ENCODE measurements at regions not wholly inside any gene's neighbourhood (a gene's known extent, or its start where the extent isn't known, plus 50 kb on each side); places are given as distances from the start of the nearest gene placed in this dataset.

DNA sequence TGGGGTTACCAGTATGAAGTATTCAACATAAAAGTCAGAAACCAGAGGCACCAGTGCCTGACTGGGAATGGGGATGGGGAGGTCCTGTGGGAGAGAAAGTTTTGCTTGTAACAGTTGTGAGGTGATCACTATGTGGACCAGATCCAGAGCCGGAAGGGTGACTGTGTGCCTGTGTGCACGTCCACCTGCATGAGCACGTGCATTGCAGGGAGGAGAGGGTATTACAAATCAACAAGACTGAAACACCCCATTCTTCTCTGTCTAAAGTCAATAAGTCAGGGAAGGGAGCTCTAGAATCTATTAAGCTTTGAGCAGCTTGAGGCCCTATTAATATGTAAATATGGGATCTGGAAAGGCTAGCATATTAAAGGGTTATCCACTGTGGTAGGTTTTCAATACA, 241.0 kb upstream of the ACVR2A start:
- H3K4me3 ChIP-seq, result no peak overlapping the region
- no peak for TF ChIP-seq POLR2A (IDR thresholded peaks at IDR 0.05)
- TF ChIP-seq POLR2AphosphoS5 (IDR thresholded peaks at IDR 0.05), result no peak
- TF ChIP-seq EP300 (IDR thresholded peaks at IDR 0.05), result no peak
- TF ChIP-seq, protein P1, sequence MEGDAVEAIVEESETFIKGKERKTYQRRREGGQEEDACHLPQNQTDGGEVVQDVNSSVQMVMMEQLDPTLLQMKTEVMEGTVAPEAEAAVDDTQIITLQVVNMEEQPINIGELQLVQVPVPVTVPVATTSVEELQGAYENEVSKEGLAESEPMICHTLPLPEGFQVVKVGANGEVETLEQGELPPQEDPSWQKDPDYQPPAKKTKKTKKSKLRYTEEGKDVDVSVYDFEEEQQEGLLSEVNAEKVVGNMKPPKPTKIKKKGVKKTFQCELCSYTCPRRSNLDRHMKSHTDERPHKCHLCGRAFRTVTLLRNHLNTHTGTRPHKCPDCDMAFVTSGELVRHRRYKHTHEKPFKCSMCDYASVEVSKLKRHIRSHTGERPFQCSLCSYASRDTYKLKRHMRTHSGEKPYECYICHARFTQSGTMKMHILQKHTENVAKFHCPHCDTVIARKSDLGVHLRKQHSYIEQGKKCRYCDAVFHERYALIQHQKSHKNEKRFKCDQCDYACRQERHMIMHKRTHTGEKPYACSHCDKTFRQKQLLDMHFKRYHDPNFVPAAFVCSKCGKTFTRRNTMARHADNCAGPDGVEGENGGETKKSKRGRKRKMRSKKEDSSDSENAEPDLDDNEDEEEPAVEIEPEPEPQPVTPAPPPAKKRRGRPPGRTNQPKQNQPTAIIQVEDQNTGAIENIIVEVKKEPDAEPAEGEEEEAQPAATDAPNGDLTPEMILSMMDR (IDR thresholded peaks at IDR 0.05), result no peak
- H3K4me1 ChIP-seq, result no peaks in the 10 kb centered on the region
- no peak for ATAC-seq
- no peak overlapping the region for H3K27ac ChIP-seq
- no peaks in the 10 kb centered on the region for H3K9me3 ChIP-seq
- WGBS, 2 donors (ENCODE audit: low coverage in 1 of 2), result 59% methylated on average over 3 of the region's 3 CpGs; no CpG with 5 or more reads in 1 of the 2 donors
- H3K36me3 ChIP-seq, result no peaks in the 10 kb centered on the region
- H3K27me3 ChIP-seq, result no peaks in the 10 kb centered on the region

DNA sequence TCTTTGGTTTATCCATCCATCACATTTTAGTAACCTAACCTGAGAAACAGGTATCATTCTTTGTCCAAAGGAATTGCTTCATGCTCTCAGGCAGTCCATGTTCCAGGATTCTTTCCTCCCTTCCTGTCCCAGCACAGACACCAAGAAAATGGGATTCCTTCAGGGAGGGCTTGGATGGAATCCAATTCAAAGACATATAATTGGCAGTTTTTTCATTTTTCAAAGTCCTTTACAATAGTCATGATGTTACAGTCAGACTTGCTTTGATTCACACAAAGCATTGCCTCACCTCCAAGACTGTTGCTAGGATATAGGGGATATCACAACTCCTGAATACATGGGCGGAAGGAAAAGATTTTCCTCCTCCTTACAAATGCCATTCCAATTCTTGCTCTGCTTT, 241.4 kb upstream of the ACVR2A start:
- 100% methylated on average over 1 of the region's 1 CpG; no CpG with 5 or more reads in 1 of the 2 donors for WGBS, 2 donors (ENCODE audit: low coverage in 1 of 2)
- no peak overlapping the region for H3K27ac ChIP-seq
- H3K9me3 ChIP-seq, result no peaks in the 10 kb centered on the region
- H3K27me3 ChIP-seq, result no peaks in the 10 kb centered on the region
- TF ChIP-seq POLR2A (IDR thresholded peaks at IDR 0.05) (no peak), POLR2AphosphoS5 (IDR thresholded peaks at IDR 0.05) (no peak), EP300 (IDR thresholded peaks at IDR 0.05) (no peak)
- TF ChIP-seq, protein P1 (IDR thresholded peaks at IDR 0.05), result no peak
- H3K4me1 ChIP-seq, result no peaks in the 10 kb centered on the region
- no peaks in the 10 kb centered on the region for H3K36me3 ChIP-seq
- no peak for ATAC-seq
- no peak overlapping the region for H3K4me3 ChIP-seq

DNA sequence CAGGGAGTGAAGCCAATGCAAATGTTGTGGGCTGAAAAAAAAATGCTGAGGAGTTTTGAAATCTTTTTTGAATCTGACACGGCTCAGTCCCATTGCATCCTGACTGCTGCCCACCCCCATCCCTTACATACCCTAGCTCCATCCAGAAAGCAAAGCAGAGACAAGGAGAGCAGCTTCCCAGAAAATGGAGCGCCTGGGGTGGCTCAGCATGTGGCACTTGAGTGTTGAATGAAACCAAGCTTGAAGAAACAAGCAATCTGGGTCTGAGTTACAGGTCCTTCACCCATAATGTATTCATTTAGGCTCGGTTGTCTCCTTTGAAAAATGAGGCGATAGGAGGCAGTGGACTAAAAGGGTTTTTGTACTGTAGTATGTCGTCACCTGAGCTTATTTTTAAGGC, 244.2 kb upstream of the ACVR2A start:
- H3K27me3 ChIP-seq, result no peaks in the 10 kb centered on the region
- H3K4me1 ChIP-seq, result peaks cover 2 to 18% (median 2%) of the 10 kb centered on the region in 3 donors
- no peak overlapping the region for H3K4me3 ChIP-seq
- no peaks in the 10 kb centered on the region for H3K9me3 ChIP-seq
- WGBS, 2 donors (ENCODE audit: low coverage in 1 of 2), result 66 to 77% methylated on average over 3 to 5 of the region's 5 CpGs
- TF ChIP-seq POLR2A (IDR thresholded peaks at IDR 0.05) (no peak), EP300 (IDR thresholded peaks at IDR 0.05) (no peak), POLR2AphosphoS5 (IDR thresholded peaks at IDR 0.05) (no peak)
- TF ChIP-seq, protein P1 (IDR thresholded peaks at IDR 0.05), result no peak
- H3K27ac ChIP-seq, result peak overlapping the region in 1 of 4 donors; percentile 17
- H3K36me3 ChIP-seq, result no peaks in the 10 kb centered on the region
- no peak for ATAC-seq

DNA sequence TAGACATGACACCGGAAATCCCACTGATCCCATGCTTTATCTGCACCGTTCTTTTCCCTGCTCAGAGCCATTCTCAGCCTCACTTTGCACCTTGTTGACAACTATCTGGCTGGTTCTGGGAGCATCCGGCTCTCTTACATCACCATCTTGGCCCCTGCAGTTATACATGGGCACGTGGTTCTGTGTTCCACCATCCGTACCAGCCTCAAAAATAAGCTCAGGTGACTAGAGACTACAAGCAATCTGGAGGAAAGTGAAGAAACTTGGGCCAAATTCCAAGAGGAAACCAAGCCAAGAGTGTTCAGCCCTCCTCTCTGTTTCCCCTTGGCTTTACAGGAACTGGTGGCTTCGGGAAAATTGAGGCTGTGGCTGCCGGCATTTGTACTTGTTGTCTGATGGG, 244.6 kb upstream of the ACVR2A start:
- peak; percentile 50 for ATAC-seq
- peak overlapping the region in 1 of 4 donors; percentile 17 for H3K27ac ChIP-seq

DNA sequence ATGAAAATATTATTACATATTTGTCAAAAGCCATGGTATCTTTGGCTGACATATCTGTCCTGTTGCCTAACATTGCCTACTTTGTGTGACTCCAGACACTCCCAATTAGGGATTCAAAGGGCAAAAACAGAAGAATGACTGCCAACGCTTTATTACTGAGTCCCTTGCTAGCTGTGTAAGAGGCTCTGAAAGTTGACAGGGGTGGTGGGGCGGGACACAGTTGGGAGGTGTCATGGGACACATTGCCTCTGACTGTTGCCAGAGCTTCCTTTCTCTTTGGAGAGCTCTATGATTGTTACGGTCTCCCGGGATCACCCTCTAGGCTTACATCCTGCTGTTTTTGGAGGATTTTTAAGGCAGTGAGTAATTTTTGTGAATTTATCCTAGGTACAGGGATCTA, 249.6 kb upstream of the ACVR2A start:
- no peak for TF ChIP-seq EP300 (IDR thresholded peaks at IDR 0.05)
- TF ChIP-seq POLR2AphosphoS5 (IDR thresholded peaks at IDR 0.05), result no peak
- no peak for TF ChIP-seq POLR2A (IDR thresholded peaks at IDR 0.05)
- TF ChIP-seq, protein P1 (IDR thresholded peaks at IDR 0.05), result no peak
- no peaks in the 10 kb centered on the region for H3K27me3 ChIP-seq
- H3K9me3 ChIP-seq, result peaks cover 0 to 12% (median 0%) of the 10 kb centered on the region in 3 donors
- H3K4me3 ChIP-seq, result no peak overlapping the region
- peak overlapping the region in 3 of 4 donors; percentile 8 to 37 (median 8) for H3K27ac ChIP-seq
- H3K36me3 ChIP-seq, result no peaks in the 10 kb centered on the region
- 0 to 51% methylated on average over 1 to 2 of the region's 4 CpGs for WGBS, 2 donors (ENCODE audit: low coverage in 1 of 2)
- H3K4me1 ChIP-seq, result peaks cover 6 to 30% (median 8%) of the 10 kb centered on the region in 3 donors
- ATAC-seq, result peak; percentile 68

More for the DNA sequence above, 244.6 kb upstream of the ACVR2A start:
- 35 to 65% methylated on average over 4 to 5 of the region's 7 CpGs for WGBS, 2 donors (ENCODE audit: low coverage in 1 of 2)
- H3K4me3 ChIP-seq, result no peak overlapping the region
- no peaks in the 10 kb centered on the region for H3K27me3 ChIP-seq
- H3K9me3 ChIP-seq, result no peaks in the 10 kb centered on the region
- no peaks in the 10 kb centered on the region for H3K36me3 ChIP-seq
- peaks cover 5 to 22% (median 6%) of the 10 kb centered on the region in 3 donors for H3K4me1 ChIP-seq
- no peak for TF ChIP-seq POLR2A (IDR thresholded peaks at IDR 0.05)
- no peak for TF ChIP-seq EP300 (IDR thresholded peaks at IDR 0.05)
- TF ChIP-seq, protein P1 (IDR thresholded peaks at IDR 0.05), result no peak
- no peak for TF ChIP-seq POLR2AphosphoS5 (IDR thresholded peaks at IDR 0.05)
